Left ventricle myocardium inferior (tissue), 1 donor: ENCODE measurements at regions not wholly inside any gene's neighbourhood (a gene's known extent, or its start where the extent isn't known, plus 50 kb on each side); places are given as distances from the start of the nearest gene placed in this dataset.

Experiments used
- DNase-seq: peaks from one replicate; pipeline ENCODE4 v3.0.0-alpha.2; 2020
- H3K27ac ChIP-seq: fragments of 200-600 bp; replicated peaks from 2 replicates; pipeline ENCODE4 v1.8.0; 2021
- H3K27me3 ChIP-seq: fragments of 200-600 bp; 2 replicates; pipeline ENCODE4 v1.8.0; 2021; ENCODE audit warnings: low read depth
- H3K36me3 ChIP-seq: fragments of 200-600 bp; 2 replicates; pipeline ENCODE4 v1.8.0; 2021
- H3K4me1 ChIP-seq: fragments of 200-600 bp; 2 replicates; pipeline ENCODE4 v1.8.0; 2021
- H3K4me3 ChIP-seq: fragments of 200-600 bp; 2 replicates; pipeline ENCODE4 v1.8.0; 2021; ENCODE audit warnings: mild to moderate bottlenecking, moderate library complexity
- H3K9me3 ChIP-seq: fragments of 200-600 bp; replicated peaks from 2 replicates; pipeline ENCODE4 v1.8.0; 2021
- CTCF ChIP-seq: fragments of 200-600 bp; IDR thresholded peaks from 2 replicates; pipeline ENCODE4 v1.8.0; 2021; ENCODE audit warnings: antibody characterized with exemption, mild to moderate bottlenecking, borderline replicate concordance
- intact Hi-C: fragments of 100-400 bp; cut with micrococcal nuclease; formaldehyde crosslinking; loops from one replicate; pipeline ENCODE4 v1.11.0; 2022
- donor health status: DM: no; HTN: yes; CAD: no; lungs with severe emphysema.

- H3K4me3 ChIP-seq = no peak overlapping the region
- H3K36me3 ChIP-seq = no peaks in the 10 kb centered on the region
- H3K4me1 ChIP-seq = no peaks in the 10 kb centered on the region
- H3K27me3 ChIP-seq = peaks cover 65% of the 10 kb centered on the region
- intact Hi-C loops = no loop called here
- no peak overlapping the region for H3K27ac ChIP-seq
- no peaks in the 10 kb centered on the region for H3K9me3 ChIP-seq
- TF ChIP-seq CTCF = no peak
- DNase-seq = no peak
Measured at GRCh38 chr1:17995480-17995879, 112.1 kb upstream of the IGSF21 start.

GRCh38 chr1:17998889-17999288 lies 108.7 kb upstream of the IGSF21 start:
- Histone ChIP-seq H3K4me1 (no peaks in the 10 kb centered on the region), H3K36me3 (no peaks in the 10 kb centered on the region), H3K9me3 (no peaks in the 10 kb centered on the region), H3K27ac (no peak overlapping the region), H3K27me3 (peaks cover 80% of the 10 kb centered on the region), H3K4me3 (no peak overlapping the region)
- DNase-seq = no peak
- peak; percentile 41 for TF ChIP-seq CTCF
- intact Hi-C loops = no loop called here

- H3K4me3 ChIP-seq = no peak overlapping the region
- DNase-seq = no peak
- H3K27me3 ChIP-seq = peaks cover 80% of the 10 kb centered on the region
- H3K36me3 ChIP-seq = no peaks in the 10 kb centered on the region
- no peaks in the 10 kb centered on the region for H3K4me1 ChIP-seq
- intact Hi-C loops = no loop called here
- TF ChIP-seq CTCF = no peak
- no peak overlapping the region for H3K27ac ChIP-seq
- H3K9me3 ChIP-seq = no peaks in the 10 kb centered on the region
Measured at GRCh38 chr1:17999884-18000283, 107.7 kb upstream of the IGSF21 start.

- H3K27me3 ChIP-seq = peaks cover 81% of the 10 kb centered on the region
- H3K27ac ChIP-seq = no peak overlapping the region
- H3K36me3 ChIP-seq = no peaks in the 10 kb centered on the region
- no peaks in the 10 kb centered on the region for H3K9me3 ChIP-seq
- no peak for DNase-seq
- intact Hi-C loops = no loop called here
- H3K4me1 ChIP-seq = no peaks in the 10 kb centered on the region
- no peak overlapping the region for H3K4me3 ChIP-seq
- no peak for TF ChIP-seq CTCF
Measured at GRCh38 chr1:18001725-18002124, 105.9 kb upstream of the IGSF21 start.

- Histone ChIP-seq H3K9me3 (no peaks in the 10 kb centered on the region), H3K27me3 (peaks cover 81% of the 10 kb centered on the region), H3K4me3 (no peak overlapping the region), H3K36me3 (no peaks in the 10 kb centered on the region), H3K27ac (no peak overlapping the region), H3K4me1 (no peaks in the 10 kb centered on the region)
- no peak for TF ChIP-seq CTCF
- intact Hi-C loops = no loop called here
- no peak for DNase-seq
Measured at GRCh38 chr1:18004278-18004677, 103.3 kb upstream of the IGSF21 start.

GRCh38 chr1:18005238-18005637 lies 102.4 kb upstream of the IGSF21 start:
- intact Hi-C loops = no loop called here
- peaks cover 88% of the 10 kb centered on the region for H3K27me3 ChIP-seq

More at GRCh38 chr1:18005238-18005637, 102.4 kb upstream of the IGSF21 start:
- H3K9me3 ChIP-seq = no peaks in the 10 kb centered on the region
- no peak overlapping the region for H3K4me3 ChIP-seq
- H3K36me3 ChIP-seq = no peaks in the 10 kb centered on the region
- no peak for DNase-seq
- no peak for TF ChIP-seq CTCF
- H3K4me1 ChIP-seq = no peaks in the 10 kb centered on the region
- H3K27ac ChIP-seq = no peak overlapping the region
